HEK293T (cell line): ENCODE measurements at regions not wholly inside any gene's neighbourhood (a gene's known extent, or its start where the extent isn't known, plus 50 kb on each side); places are given as distances from the start of the nearest gene placed in this dataset.

Experiments used
- CTCF ChIA-PET: fragments of 350-600 bp; formaldehyde crosslinking; extraction: SDS; loops from one replicate; lab custom pipeline; 2021; ENCODE audit warnings: antibody characterized with exemption, inconsistent platforms; lab: Yijun Ruan, JAX
- POLR2A ChIA-PET: fragments of 350-600 bp; formaldehyde crosslinking; extraction: SDS; loops from one replicate; lab custom pipeline; 2020; ENCODE audit warnings: antibody characterized with exemption, inconsistent platforms; lab: Yijun Ruan, JAX
- DNase-seq: peaks from one replicate; pipeline ENCODE4 v3.0.0; 2012; ENCODE audit warnings: mixed read lengths; ENCODE audit errors: extremely low spot score
- ARNT ChIP-seq: fragments of 450-650 bp; IDR thresholded peaks from 2 replicates; pipeline ENCODE4 v1.6.1; 2017; ENCODE audit warnings: mild to moderate bottlenecking
- BHLHE40 ChIP-seq: fragments of 450-650 bp; IDR thresholded peaks from 2 replicates; pipeline ENCODE4 v1.6.1; 2016; ENCODE audit warnings: mild to moderate bottlenecking, moderate library complexity, borderline replicate concordance
- CTBP1 ChIP-seq: fragments of 450-650 bp; IDR thresholded peaks from 2 replicates; pipeline ENCODE4 v1.6.1; 2016; ENCODE audit warnings: borderline replicate concordance
- ELF4 ChIP-seq: fragments of 450-650 bp; IDR thresholded peaks from 2 replicates; pipeline ENCODE4 v1.6.1; 2017; ENCODE audit warnings: antibody characterized with exemption
- FOXA1 ChIP-seq: fragments of 450-650 bp; IDR thresholded peaks from 2 replicates; pipeline ENCODE4 v1.6.1; 2016; ENCODE audit warnings: mild to moderate bottlenecking
- FOXK2 ChIP-seq: fragments of 450-650 bp; IDR thresholded peaks from 2 replicates; pipeline ENCODE4 v1.6.1; 2016; ENCODE audit warnings: mild to moderate bottlenecking
- FOXM1 ChIP-seq: fragments of 450-650 bp; IDR thresholded peaks from 2 replicates; pipeline ENCODE4 v1.6.1; 2017; ENCODE audit warnings: mild to moderate bottlenecking, borderline replicate concordance
- HDGF ChIP-seq: fragments of 450-650 bp; IDR thresholded peaks from 2 replicates; pipeline ENCODE4 v1.6.1; 2017; ENCODE audit warnings: antibody characterized with exemption, borderline replicate concordance
- L3MBTL2 ChIP-seq: fragments of 450-650 bp; conservative IDR thresholded peaks from 2 replicates; pipeline ENCODE4 v1.6.1; 2016; ENCODE audit warnings: mild to moderate bottlenecking
- LEF1 ChIP-seq: fragments of 450-650 bp; IDR thresholded peaks from 2 replicates; pipeline ENCODE4 v1.6.1; 2017; ENCODE audit warnings: mild to moderate bottlenecking, borderline replicate concordance
- NFRKB ChIP-seq: fragments of 450-650 bp; IDR thresholded peaks from 2 replicates; pipeline ENCODE4 v1.6.1; 2016; ENCODE audit warnings: mild to moderate bottlenecking, moderate library complexity
- PKNOX1 ChIP-seq: fragments of 450-650 bp; IDR thresholded peaks from 2 replicates; pipeline ENCODE4 v1.6.1; 2016
- SP1 ChIP-seq: fragments of 450-650 bp; IDR thresholded peaks from 2 replicates; pipeline ENCODE4 v1.6.1; 2017
- SUZ12 ChIP-seq: fragments of 450-650 bp; IDR thresholded peaks from 2 replicates; pipeline ENCODE4 v1.6.1; 2016; ENCODE audit warnings: mild to moderate bottlenecking
- TARDBP ChIP-seq: fragments of 450-650 bp; IDR thresholded peaks from 2 replicates; pipeline ENCODE4 v1.6.1; 2016
- ZNF384 ChIP-seq: fragments of 450-650 bp; IDR thresholded peaks from 2 replicates; pipeline ENCODE4 v1.6.1; 2016

GRCh38 chr14:65208548-65208947 lies 106.2 kb upstream of the MAX start:
- TF ChIP-seq FOXM1 (no peak), ARNT (no peak), ZNF384 (no peak), SUZ12 (no peak), BHLHE40 (no peak), SP1 (no peak), FOXK2 (no peak), HDGF (no peak), PKNOX1 (no peak)
- CTCF ChIA-PET = interaction anchor here (0.6 kb wide), 1 partner anchor 61 kb away, joined by 3 read pairs; no protein-coding TSS in a partner anchor
- POLR2A ChIA-PET = no interaction called here
- no peak for DNase-seq

GRCh38 chr14:65210118-65210821 lies 108.0 kb upstream of the MAX start:
- CTCF ChIA-PET = interaction anchor here (1.1 kb wide), 1 partner anchor 12 kb away, joined by 3 read pairs; no protein-coding TSS in a partner anchor
- POLR2A ChIA-PET = no interaction called here
- TF ChIP-seq ZNF384 = no peak
- TF ChIP-seq PKNOX1 = no peak
- TF ChIP-seq LEF1 = no peak
- TF ChIP-seq CTBP1 = no peak
- TF ChIP-seq L3MBTL2 = no peak
- no peak for TF ChIP-seq SP1
- TF ChIP-seq SUZ12 = no peak
- no peak for TF ChIP-seq HDGF
- DNase-seq = no peak

- DNase-seq = no peak
- CTCF ChIA-PET = interaction anchor here (1.1 kb wide), 1 partner anchor 11 kb away, joined by 3 read pairs; no protein-coding TSS in a partner anchor
These were observed 108.5 kb upstream of the MAX start for GRCh38 chr14:65210822-65211182.

GRCh38 chr14:65211341-65211987 lies 109.1 kb upstream of the MAX start:
- ChIA-PET POLR2A (no interaction called here), CTCF (interaction anchor here (1.1 kb wide), 1 partner anchor 10 kb away, joined by 3 read pairs; no protein-coding TSS in a partner anchor)
- DNase-seq = no peak
- TF ChIP-seq FOXM1 = no peak
- no peak for TF ChIP-seq L3MBTL2
- TF ChIP-seq TARDBP = no peak
- TF ChIP-seq ZNF384 = no peak
- TF ChIP-seq SP1 = no peak
- TF ChIP-seq SUZ12 = no peak
- TF ChIP-seq PKNOX1 = no peak
- no peak for TF ChIP-seq FOXK2
- TF ChIP-seq ELF4 = no peak
- TF ChIP-seq NFRKB = no peak
- no peak for TF ChIP-seq BHLHE40
- TF ChIP-seq LEF1 = no peak
- TF ChIP-seq FOXA1 = no peak
- no peak for TF ChIP-seq HDGF
- TF ChIP-seq ARNT = no peak
- no peak for TF ChIP-seq CTBP1

More at GRCh38 chr14:65210822-65211182, 108.5 kb upstream of the MAX start:
- no peak for TF ChIP-seq TARDBP
- no peak for TF ChIP-seq PKNOX1
- no peak for TF ChIP-seq ARNT
- TF ChIP-seq HDGF = no peak
- no peak for TF ChIP-seq SUZ12
- TF ChIP-seq FOXK2 = no peak
- TF ChIP-seq L3MBTL2 = no peak
- POLR2A ChIA-PET = no interaction called here

GRCh38 chr14:65213316-65213715 lies 111.0 kb upstream of the MAX start:
- ChIA-PET POLR2A (no interaction called here), CTCF (no interaction called here)
- no peak for DNase-seq
- no peak for TF ChIP-seq SUZ12
- TF ChIP-seq CTBP1 = no peak
- TF ChIP-seq FOXK2 = no peak
- no peak for TF ChIP-seq L3MBTL2
- no peak for TF ChIP-seq ZNF384
- TF ChIP-seq FOXA1 = no peak
- no peak for TF ChIP-seq HDGF
- TF ChIP-seq FOXM1 = no peak
- TF ChIP-seq BHLHE40 = no peak
- no peak for TF ChIP-seq ARNT
